ENCODE measurements at regions not wholly inside any gene's neighbourhood (a gene's known extent, or its start where the extent isn't known, plus 50 kb on each side); places are given as distances from the start of the nearest gene placed in this dataset.
"Not testable (repeated sequence)": the region's sequence is repeated elsewhere in the genome, so short reads cannot be mapped to it uniquely, and the experiment has no call there.

- not testable (repeated sequence) for TF ChIP-seq POLR2AphosphoS2 (conservative IDR thresholded peaks at IDR 0.05; ENCODE audit: low read length); SMC3 (IDR thresholded peaks at IDR 0.05); POLR2A (IDR thresholded peaks at IDR 0.05; ENCODE audit: low read length); MAFK (IDR thresholded peaks at IDR 0.05; ENCODE audit: partially characterized antibody); NPAS2 (CRISPR knock-in tag; IDR thresholded peaks at IDR 0.05; ENCODE audit: borderline replicate concordance); NR3C1 (IDR thresholded peaks at IDR 0.05)
- TF ChIP-seq, protein P1, sequence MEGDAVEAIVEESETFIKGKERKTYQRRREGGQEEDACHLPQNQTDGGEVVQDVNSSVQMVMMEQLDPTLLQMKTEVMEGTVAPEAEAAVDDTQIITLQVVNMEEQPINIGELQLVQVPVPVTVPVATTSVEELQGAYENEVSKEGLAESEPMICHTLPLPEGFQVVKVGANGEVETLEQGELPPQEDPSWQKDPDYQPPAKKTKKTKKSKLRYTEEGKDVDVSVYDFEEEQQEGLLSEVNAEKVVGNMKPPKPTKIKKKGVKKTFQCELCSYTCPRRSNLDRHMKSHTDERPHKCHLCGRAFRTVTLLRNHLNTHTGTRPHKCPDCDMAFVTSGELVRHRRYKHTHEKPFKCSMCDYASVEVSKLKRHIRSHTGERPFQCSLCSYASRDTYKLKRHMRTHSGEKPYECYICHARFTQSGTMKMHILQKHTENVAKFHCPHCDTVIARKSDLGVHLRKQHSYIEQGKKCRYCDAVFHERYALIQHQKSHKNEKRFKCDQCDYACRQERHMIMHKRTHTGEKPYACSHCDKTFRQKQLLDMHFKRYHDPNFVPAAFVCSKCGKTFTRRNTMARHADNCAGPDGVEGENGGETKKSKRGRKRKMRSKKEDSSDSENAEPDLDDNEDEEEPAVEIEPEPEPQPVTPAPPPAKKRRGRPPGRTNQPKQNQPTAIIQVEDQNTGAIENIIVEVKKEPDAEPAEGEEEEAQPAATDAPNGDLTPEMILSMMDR (IDR thresholded peaks at IDR 0.05), result not testable (repeated sequence)
- TF ChIP-seq, protein P2, sequence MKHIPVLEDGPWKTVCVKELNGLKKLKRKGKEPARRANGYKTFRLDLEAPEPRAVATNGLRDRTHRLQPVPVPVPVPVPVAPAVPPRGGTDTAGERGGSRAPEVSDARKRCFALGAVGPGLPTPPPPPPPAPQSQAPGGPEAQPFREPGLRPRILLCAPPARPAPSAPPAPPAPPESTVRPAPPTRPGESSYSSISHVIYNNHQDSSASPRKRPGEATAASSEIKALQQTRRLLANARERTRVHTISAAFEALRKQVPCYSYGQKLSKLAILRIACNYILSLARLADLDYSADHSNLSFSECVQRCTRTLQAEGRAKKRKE (CRISPR knock-in tag; IDR thresholded peaks at IDR 0.05; ENCODE audit: low read depth), result not testable (repeated sequence)
These were observed 100.0 kb upstream of the GPR6 start for GRCh38 chr6:109878005-109878690.
